Neural cell (in vitro differentiated cells): ENCODE measurements at regions not wholly inside any gene's neighbourhood (a gene's known extent, or its start where the extent isn't known, plus 50 kb on each side); places are given as distances from the start of the nearest gene placed in this dataset.

Source experiments
- CTCF ChIP-seq: fragments of 450-650 bp; IDR thresholded peaks from 2 replicates; pipeline ENCODE4 v1.5.1; 2014; ENCODE audit warnings: antibody characterized with exemption, mild to moderate bottlenecking, moderate library complexity; ENCODE audit not compliant: poor library complexity, severe bottlenecking
- POLR2AphosphoS5 ChIP-seq: IDR thresholded peaks from 2 replicates; pipeline ENCODE4 v1.6.1; 2012

GRCh38 chrX:68937581-68937980 is 108.8 kb downstream of the EFNB1 start:
- no peak for TF ChIP-seq CTCF
- TF ChIP-seq POLR2AphosphoS5: no peak
